HepG2 (cell line): ENCODE measurements at regions not wholly inside any gene's neighbourhood (a gene's known extent, or its start where the extent isn't known, plus 50 kb on each side); places are given as distances from the start of the nearest gene placed in this dataset.

Source experiments
- ATAC-seq: fragments of 200-7000 bp; cut with Tn5 transposase; 3 replicates; pipeline ENCODE4 v1.9.1; 2020; ENCODE audit warnings: mild to moderate bottlenecking, moderate library complexity
- BruUV-seq: library from RNA; stranded (reverse); fragments of 400-500 nt; replicated peaks from 2 replicates; lab custom pipeline; 2021; lab: Mats Ljungman, UMichigan
- CTCF ChIA-PET: fragments of 300-600 bp; formaldehyde crosslinking; extraction: SDS; loops from one replicate; lab custom pipeline; 2021; ENCODE audit warnings: low total read pairs, inconsistent platforms, low intra/inter-chr PET ratio; lab: Yijun Ruan, JAX
- POLR2A ChIA-PET: fragments of 350-600 bp; sonication (Branson Sonifier 250); formaldehyde crosslinking; loops from one replicate; lab custom pipeline; 2020; ENCODE audit warnings: antibody characterized with exemption, inconsistent platforms; lab: Yijun Ruan, JAX
- DNase-seq: peaks from one replicate; pipeline ENCODE4 v3.0.0-alpha.2; 2015; ENCODE audit warnings: low spot score
- FAIRE-seq: peaks from 3 replicates; lab custom pipeline; 2011; peaks lifted over from hg19 to GRCh38; lab: Jason Lieb, UNC
- H2AFZ ChIP-seq: one replicate; pipeline ENCODE4 v1.6.1; 2011; ENCODE audit warnings: low read length, inconsistent platforms
- H3K27ac ChIP-seq: fragments of 300-600 bp; 3 replicates; pipeline ENCODE4 v1.8.0; 2011; ENCODE audit warnings: mixed run types, mild to moderate bottlenecking, mixed read lengths, low read length, inconsistent platforms; ENCODE audit not compliant: insufficient read depth; ENCODE audit errors: extremely low read length
- H3K27me3 ChIP-seq, 2 experiments: fragments of 200-600 bp in 1 of 2; 2 replicates in 1 of 2; 3 replicates in 1 of 2; pipeline versions ENCODE4 v1.6.0 to v1.8.0; 2011; ENCODE audit warnings: low read length in 2 of 2, mild to moderate bottlenecking in 2 of 2, moderate library complexity in 2 of 2, inconsistent platforms in 1 of 2; ENCODE audit not compliant: insufficient read depth in 2 of 2, control insufficient read depth in 1 of 2
- H3K36me3 ChIP-seq, 2 experiments: fragments of 200-600 bp in 1 of 2; replicated peaks in 1 of 2; 2 replicates in 1 of 2; 3 replicates in 1 of 2; pipeline versions ENCODE4 v1.5.1 to v1.8.0; 2011; ENCODE audit warnings: low read length in 2 of 2, inconsistent platforms in 1 of 2; ENCODE audit not compliant: insufficient read depth in 2 of 2, control insufficient read depth in 1 of 2
- H3K4me1 ChIP-seq: 2 replicates; pipeline ENCODE4 v1.5.1; 2012; ENCODE audit warnings: low read length, inconsistent platforms; ENCODE audit not compliant: insufficient read depth
- H3K4me2 ChIP-seq: 2 replicates; pipeline ENCODE4 v1.6.0; 2011; ENCODE audit warnings: low read depth, low read length, inconsistent platforms
- H3K4me3 ChIP-seq, 3 experiments: fragments of 200-600 bp in 1 of 3; sonication (generic), shearing (Covaris generic) in 1 of 3; replicated peaks in 1 of 3; 2 replicates each; pipeline ENCODE4 v1.5.1; 2011 to 2016; ENCODE audit warnings: low read length in 3 of 3, inconsistent platforms in 2 of 3, low read depth in 2 of 3, mild to moderate bottlenecking in 2 of 3, control low read depth in 1 of 3, mixed read lengths in 1 of 3; ENCODE audit not compliant: insufficient read depth in 1 of 3
- H3K79me2 ChIP-seq: one replicate; pipeline ENCODE4 v1.6.1; 2011; ENCODE audit warnings: low read length, inconsistent platforms; ENCODE audit not compliant: insufficient read depth
- H3K9ac ChIP-seq: 2 replicates; pipeline ENCODE4 v1.6.0; 2011; ENCODE audit warnings: mild to moderate bottlenecking, low read depth, low read length, inconsistent platforms; ENCODE audit not compliant: insufficient read depth
- H3K9me3 ChIP-seq: 2 replicates; pipeline ENCODE4 v1.5.1; 2012; ENCODE audit warnings: mild to moderate bottlenecking, low read length
- H4K20me1 ChIP-seq: 2 replicates; pipeline ENCODE4 v1.6.0; 2011; ENCODE audit warnings: inconsistent platforms, mild to moderate bottlenecking, low read length, moderate library complexity; ENCODE audit not compliant: insufficient read depth
- ELF4 ChIP-seq: sonication (generic); formaldehyde crosslinking; IDR thresholded peaks from 2 replicates; pipeline ENCODE4 v1.5.0; 2020; ENCODE audit warnings: missing genetic modification reagents, mild to moderate bottlenecking, moderate library complexity, borderline replicate concordance
- FOXK1 ChIP-seq: sonication (generic); formaldehyde crosslinking; IDR thresholded peaks from 2 replicates; pipeline ENCODE4 v1.4.0; 2020; ENCODE audit warnings: low read depth, missing genetic modification reagents, borderline replicate concordance
- HNRNPL ChIP-seq: fragments of 200-400 bp; formaldehyde crosslinking; IDR thresholded peaks from 2 replicates; pipeline ENCODE4 v1.6.1; 2017; ENCODE audit warnings: mild to moderate bottlenecking, low read depth, low read length
- LRRFIP1 ChIP-seq: sonication (generic); formaldehyde crosslinking; conservative IDR thresholded peaks from 2 replicates; pipeline ENCODE4 v1.4.0; 2020; ENCODE audit warnings: missing genetic modification reagents
- MAFF ChIP-seq: IDR thresholded peaks from 2 replicates; pipeline ENCODE4 v1.6.1; 2011; ENCODE audit warnings: low read depth, low read length, improper control_type of control experiment
- MAFK ChIP-seq, 2 experiments: IDR thresholded peaks in 1 of 2; conservative IDR thresholded peaks in 1 of 2; 2 replicates each; pipeline ENCODE4 v1.6.1; 2011; ENCODE audit warnings: improper control_type of control experiment in 2 of 2, low read length in 2 of 2
- ZNF431 ChIP-seq: sonication (generic); formaldehyde crosslinking; IDR thresholded peaks from 2 replicates; pipeline ENCODE4 v1.9.0; 2022; ENCODE audit warnings: missing genetic modification reagents, low read depth, mild to moderate bottlenecking, borderline replicate concordance
- WGBS: methylation state at CpG from one replicate; pipeline ENCODE4 v1.1.6; 2017; ENCODE audit warnings: low lambda C conversion rate; 5-methylcytosine and 5-hydroxymethylcytosine counted together
- in situ Hi-C: cut with HindIII; loops from 2 replicates; pipeline ENCODE4 v1.10.0; 2017; ENCODE audit warnings: low pct_unique_long_range_greater_than_20kb; ENCODE audit not compliant: extremely low pct_ligation_motif_present
- intact Hi-C: fragments of 100-400 bp; cut with micrococcal nuclease; formaldehyde crosslinking; loops from one replicate; pipeline ENCODE4 v1.10.0; 2022; ENCODE audit not compliant: unreplicated experiment
- TF ChIP-seq, protein P1 (sequence below): sonication (generic); formaldehyde crosslinking; IDR thresholded peaks from 2 replicates; pipeline ENCODE4 v1.4.0; 2020; ENCODE audit warnings: missing genetic modification reagents

- Histone ChIP-seq H3K4me1 (no peaks in the 10 kb centered on the region), H3K9me3 (no peaks in the 10 kb centered on the region), H3K4me3 (no peak overlapping the region), H3K36me3 (no peaks in the 10 kb centered on the region), H3K9ac (no peak overlapping the region), H4K20me1 (no peaks in the 10 kb centered on the region), H2AFZ (no peak overlapping the region), H3K27me3 (no peaks in the 10 kb centered on the region), H3K4me2 (no peak overlapping the region), H3K79me2 (no peaks in the 10 kb centered on the region), H3K27ac (no peak overlapping the region)
- ChIA-PET POLR2A (no interaction called here), CTCF (no interaction called here)
- ATAC-seq (no peak), DNase-seq (no peak), FAIRE-seq (no peak)
- no TSS peak for BruUV-seq
- TF ChIP-seq FOXK1 (CRISPR knock-in tag), result no peak
- TF ChIP-seq, protein P1, sequence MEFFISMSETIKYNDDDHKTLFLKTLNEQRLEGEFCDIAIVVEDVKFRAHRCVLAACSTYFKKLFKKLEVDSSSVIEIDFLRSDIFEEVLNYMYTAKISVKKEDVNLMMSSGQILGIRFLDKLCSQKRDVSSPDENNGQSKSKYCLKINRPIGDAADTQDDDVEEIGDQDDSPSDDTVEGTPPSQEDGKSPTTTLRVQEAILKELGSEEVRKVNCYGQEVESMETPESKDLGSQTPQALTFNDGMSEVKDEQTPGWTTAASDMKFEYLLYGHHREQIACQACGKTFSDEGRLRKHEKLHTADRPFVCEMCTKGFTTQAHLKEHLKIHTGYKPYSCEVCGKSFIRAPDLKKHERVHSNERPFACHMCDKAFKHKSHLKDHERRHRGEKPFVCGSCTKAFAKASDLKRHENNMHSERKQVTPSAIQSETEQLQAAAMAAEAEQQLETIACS, result no peak
- TF ChIP-seq HNRNPL, result no peak
- in situ Hi-C loops (no loop called here), intact Hi-C loops (no loop called here)
- WGBS, result 6% methylated on average over 2 of the region's 2 CpGs
Measured at GRCh38 chr1:58201492-58202106, 344.9 kb downstream of the OMA1 start.

DNA sequence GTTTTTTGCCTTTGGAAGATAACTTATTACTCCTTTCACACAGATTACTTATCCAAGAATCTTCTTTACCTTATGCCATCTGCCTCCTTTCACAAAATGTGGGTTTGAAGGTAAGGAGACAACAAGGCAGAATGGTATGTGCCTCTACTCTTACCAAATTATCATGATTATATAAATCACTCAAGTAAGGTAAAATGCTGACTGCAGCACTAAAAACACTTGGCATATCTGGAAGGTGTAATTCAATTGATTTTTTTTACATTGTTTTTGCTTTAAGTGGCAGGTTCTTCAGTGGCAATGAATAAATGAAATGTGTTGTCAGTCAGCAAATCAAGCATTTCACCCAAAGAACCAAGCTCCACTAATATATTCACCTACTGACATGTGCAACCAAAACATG is 346.1 kb downstream of the OMA1 start:
- DNase-seq, result no peak
- no peak overlapping the region for H3K9ac ChIP-seq
- H3K79me2 ChIP-seq, result no peaks in the 10 kb centered on the region
- CTCF ChIA-PET, result no interaction called here
- no peaks in the 10 kb centered on the region for H3K4me1 ChIP-seq
- no peaks in the 10 kb centered on the region for H4K20me1 ChIP-seq
- TF ChIP-seq ELF4 (no peak), MAFF (peak; percentile 87), ZNF431 (no peak), LRRFIP1 (CRISPR knock-in tag) (no peak), MAFK (conservative IDR thresholded peaks at IDR 0.05 in 1 of 2, IDR thresholded peaks at IDR 0.05 in 1 of 2; ENCODE audit: low read length in 2 of 2) (peak; percentile 83 to 93; a peak in 3 of 4 replicates)
- no peaks in the 10 kb centered on the region for H3K36me3 ChIP-seq
- no peak overlapping the region for H3K4me2 ChIP-seq
- no peaks in the 10 kb centered on the region for H3K9me3 ChIP-seq
- no peak overlapping the region for H2AFZ ChIP-seq
- no peak for FAIRE-seq
- POLR2A ChIA-PET, result no interaction called here
- intact Hi-C loops (no loop called here), in situ Hi-C loops (no loop called here)
- H3K27me3 ChIP-seq, result no peaks in the 10 kb centered on the region
- H3K27ac ChIP-seq, result no peak overlapping the region
- H3K4me3 ChIP-seq, result no peak overlapping the region
- ATAC-seq, result no peak
- no TSS peak for BruUV-seq
